GM13976 (cell line): ENCODE measurements at regions not wholly inside any gene's neighbourhood (a gene's known extent, or its start where the extent isn't known, plus 50 kb on each side); places are given as distances from the start of the nearest gene placed in this dataset.

Experiments
- DNase-seq: peaks from one replicate; pipeline ENCODE4 v3.0.0; 2012; ENCODE audit warnings: low spot score
- CTCF ChIP-seq: IDR thresholded peaks from 2 replicates; pipeline ENCODE4 v1.5.1; 2012; ENCODE audit warnings: borderline replicate concordance, mild to moderate bottlenecking; ENCODE audit not compliant: insufficient read depth; ENCODE audit errors: extremely low read depth, missing control alignments, control extremely low read depth
- in situ Hi-C: fragments of 300-500 bp; cut with MboI; formaldehyde crosslinking; loops from one replicate; pipeline ENCODE4 v1.12.0; 2022; ENCODE audit warnings: low sequenced_read_pairs, mixed read lengths, inconsistent platforms; ENCODE audit not compliant: unreplicated experiment

- no peak for TF ChIP-seq CTCF
- DNase-seq, result no peak
- in situ Hi-C loops, result no loop called here
Observed at GRCh38 chr13:61950828-61951227, 535.2 kb upstream of the PCDH20 start.

GRCh38 chr13:61944329-61944929 is 528.8 kb upstream of the PCDH20 start:
- DNase-seq, result no peak
- in situ Hi-C loops, result no loop called here

GRCh38 chr13:61935710-61936109 is 520.1 kb upstream of the PCDH20 start:
- no peak for DNase-seq
- in situ Hi-C loops, result no loop called here
- no peak for TF ChIP-seq CTCF

More at GRCh38 chr13:61944329-61944929, 528.8 kb upstream of the PCDH20 start:
- TF ChIP-seq CTCF, result no peak

- in situ Hi-C loops, result no loop called here
- no peak for TF ChIP-seq CTCF
- no peak for DNase-seq
Observed at GRCh38 chr13:61927648-61928047, 512.0 kb upstream of the PCDH20 start.

GRCh38 chr13:61918841-61919240 is 503.2 kb upstream of the PCDH20 start:
- no peak for TF ChIP-seq CTCF
- no peak for DNase-seq
- in situ Hi-C loops, result no loop called here

GRCh38 chr13:61916483-61916882 is 500.8 kb upstream of the PCDH20 start:
- in situ Hi-C loops, result no loop called here

More at GRCh38 chr13:61916483-61916882, 500.8 kb upstream of the PCDH20 start:
- DNase-seq, result no peak
- TF ChIP-seq CTCF, result no peak
